Adipocyte (in vitro differentiated cells): ENCODE measurements at regions not wholly inside any gene's neighbourhood (a gene's known extent, or its start where the extent isn't known, plus 50 kb on each side); places are given as distances from the start of the nearest gene placed in this dataset.
"Not testable (repeated sequence)": the region's sequence is repeated elsewhere in the genome, so short reads cannot be mapped to it uniquely, and the experiment has no call there.

ENCODE experiments used
- DNase-seq: peaks from one replicate; pipeline ENCODE4 v3.0.0-alpha.2; 2015; ENCODE audit warnings: low read depth
- H3K27me3 ChIP-seq: replicated peaks from 2 replicates; pipeline ENCODE4 v1.7.0; 2013; ENCODE audit warnings: mild to moderate bottlenecking, low read length, moderate library complexity; ENCODE audit not compliant: control insufficient read depth, insufficient read depth
- H3K36me3 ChIP-seq: 2 replicates; pipeline ENCODE4 v1.7.0; 2013; ENCODE audit warnings: low read length, mild to moderate bottlenecking, moderate library complexity; ENCODE audit not compliant: control insufficient read depth, insufficient read depth, severe bottlenecking
- H3K4me1 ChIP-seq: 2 replicates; pipeline ENCODE4 v1.7.0; 2013; ENCODE audit warnings: mild to moderate bottlenecking, low read length, moderate library complexity; ENCODE audit not compliant: control insufficient read depth, insufficient read depth
- H3K4me3 ChIP-seq: 2 replicates; pipeline ENCODE4 v1.7.0; 2013; ENCODE audit warnings: mild to moderate bottlenecking, low read length, moderate library complexity
- H3K9ac ChIP-seq: 2 replicates; pipeline ENCODE4 v1.7.0; 2013; ENCODE audit warnings: mild to moderate bottlenecking, low read length, moderate library complexity
- H3K9me3 ChIP-seq: 2 replicates; pipeline ENCODE4 v1.7.0; 2013; ENCODE audit warnings: mild to moderate bottlenecking, low read length, moderate library complexity; ENCODE audit not compliant: control insufficient read depth

DNA sequence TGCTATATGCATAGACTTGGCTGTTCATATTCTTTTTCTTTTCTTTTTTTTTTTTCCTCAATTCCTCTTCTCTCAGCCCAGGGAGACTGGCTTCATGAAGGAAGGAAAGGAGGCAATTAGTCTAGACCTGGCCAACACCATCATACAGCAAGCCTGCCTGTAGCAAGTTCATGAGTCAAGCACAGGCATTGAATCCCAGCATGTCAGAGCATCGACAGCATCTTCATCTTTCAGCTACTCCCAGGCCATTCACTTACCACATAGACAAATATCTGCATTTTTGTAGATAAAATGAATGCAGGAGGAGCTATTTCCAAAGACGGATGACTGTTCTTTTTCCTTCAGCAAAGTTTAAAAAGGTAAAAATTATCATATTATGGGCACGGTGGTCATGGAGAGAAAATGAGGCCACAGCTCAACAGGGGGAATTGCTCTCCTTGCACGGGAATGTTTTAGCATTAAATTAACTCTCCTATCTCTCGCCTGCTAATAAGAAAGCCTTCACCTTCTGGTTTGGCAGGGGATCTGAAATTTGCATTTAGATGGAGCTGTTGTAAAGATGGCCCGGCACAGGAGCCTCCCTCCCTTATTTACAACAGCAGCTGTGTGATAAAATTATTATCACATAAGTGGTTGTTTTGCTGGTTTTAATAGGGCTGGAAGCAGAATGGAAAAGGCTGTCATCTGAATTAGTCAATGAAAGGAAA, 626.5 kb upstream of the AUTS2 start:
- Histone ChIP-seq H3K9ac (no peak overlapping the region), H3K4me3 (no peak overlapping the region), H3K36me3 (no peaks in the 10 kb centered on the region), H3K27me3 (no peaks in the 10 kb centered on the region), H3K4me1 (peaks cover 10% of the 10 kb centered on the region), H3K9me3 (peaks cover 3% of the 10 kb centered on the region)
- no peak for DNase-seq

- no peak for DNase-seq
- H3K27me3 ChIP-seq = no peaks in the 10 kb centered on the region
- no peak overlapping the region for H3K9ac ChIP-seq
- H3K36me3 ChIP-seq = no peaks in the 10 kb centered on the region
- H3K9me3 ChIP-seq = no peaks in the 10 kb centered on the region
- H3K4me1 ChIP-seq = peaks cover 25% of the 10 kb centered on the region
- peak overlapping the region; percentile 28 for H3K4me3 ChIP-seq
Observed at GRCh38 chr7:68977385-68978055, 620.8 kb upstream of the AUTS2 start.

GRCh38 chr7:68978710-68979109, 619.6 kb upstream of the AUTS2 start:
- DNase-seq = no peak
- no peaks in the 10 kb centered on the region for H3K27me3 ChIP-seq
- H3K4me1 ChIP-seq = peaks cover 25% of the 10 kb centered on the region
- no peak overlapping the region for H3K4me3 ChIP-seq
- no peak overlapping the region for H3K9ac ChIP-seq
- no peaks in the 10 kb centered on the region for H3K36me3 ChIP-seq
- no peaks in the 10 kb centered on the region for H3K9me3 ChIP-seq

GRCh38 chr7:68980011-68980410, 618.3 kb upstream of the AUTS2 start:
- no peaks in the 10 kb centered on the region for H3K27me3 ChIP-seq
- H3K36me3 ChIP-seq = no peaks in the 10 kb centered on the region
- peak overlapping the region; percentile 25 for H3K9ac ChIP-seq
- peak; percentile 10 for DNase-seq
- no peaks in the 10 kb centered on the region for H3K9me3 ChIP-seq
- H3K4me1 ChIP-seq = peaks cover 25% of the 10 kb centered on the region
- peak overlapping the region; percentile 38 for H3K4me3 ChIP-seq

DNA sequence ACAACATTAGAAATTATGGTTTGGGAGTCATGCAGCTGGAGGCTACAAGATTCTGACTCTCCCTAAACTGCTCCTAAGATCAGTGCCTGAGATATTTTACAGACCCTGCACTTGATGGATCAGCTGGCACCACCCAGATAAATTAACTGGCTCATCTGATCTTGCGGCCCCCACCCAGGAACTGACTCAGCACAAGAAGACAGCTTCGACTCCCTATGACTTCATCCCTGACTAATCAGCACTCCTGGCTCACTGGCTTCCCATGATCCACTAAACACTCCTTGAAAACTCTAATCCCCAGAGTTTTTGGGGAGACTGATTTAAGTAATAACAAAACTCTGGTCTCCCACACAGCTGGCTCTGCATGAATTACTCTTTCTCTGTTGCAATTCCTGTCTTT, 617.8 kb upstream of the AUTS2 start:
- not testable (repeated sequence) for H3K9me3 ChIP-seq, H3K27me3 ChIP-seq, H3K36me3 ChIP-seq
- peak; percentile 42 for DNase-seq
- H3K4me1 ChIP-seq = peaks cover 25% of the 10 kb centered on the region
- peak overlapping the region; percentile 38 for H3K4me3 ChIP-seq
- peak overlapping the region; percentile 25 for H3K9ac ChIP-seq

GRCh38 chr7:68984306-68984705, 614.0 kb upstream of the AUTS2 start:
- no peak overlapping the region for H3K4me3 ChIP-seq
- H3K27me3 ChIP-seq = no peaks in the 10 kb centered on the region
- H3K36me3 ChIP-seq = no peaks in the 10 kb centered on the region
- DNase-seq = no peak
- H3K9ac ChIP-seq = no peak overlapping the region
- peaks cover 15% of the 10 kb centered on the region for H3K9me3 ChIP-seq
- peaks cover 15% of the 10 kb centered on the region for H3K4me1 ChIP-seq

- H3K27me3 ChIP-seq = no peaks in the 10 kb centered on the region
- H3K9ac ChIP-seq = no peak overlapping the region
- H3K36me3 ChIP-seq = no peaks in the 10 kb centered on the region
- no peaks in the 10 kb centered on the region for H3K4me1 ChIP-seq
- DNase-seq = no peak
- H3K9me3 ChIP-seq = no peaks in the 10 kb centered on the region
- H3K4me3 ChIP-seq = no peak overlapping the region
Observed at GRCh38 chr7:68994841-68995240, 603.4 kb upstream of the AUTS2 start.

DNA sequence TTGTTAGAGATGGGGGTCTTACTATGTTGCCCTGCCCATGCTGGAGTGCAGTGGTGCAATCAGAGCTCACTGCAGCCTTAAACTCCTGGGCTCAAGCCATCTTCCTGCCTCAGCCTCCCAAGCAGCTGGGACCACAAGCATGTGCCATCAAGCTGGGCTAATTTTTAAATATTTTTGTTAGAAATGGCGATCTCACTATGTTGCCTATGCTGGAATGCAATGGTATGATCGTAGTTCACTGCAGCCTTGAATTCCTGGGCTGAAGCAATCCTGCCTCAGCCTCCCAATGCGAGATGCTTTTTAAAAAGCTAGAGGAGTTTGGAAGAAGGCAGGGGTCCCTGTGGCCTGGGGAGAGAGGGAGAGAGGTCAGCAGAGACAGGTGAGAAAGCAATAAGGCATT, 600.1 kb upstream of the AUTS2 start:
- H3K9ac ChIP-seq = no peak overlapping the region
- H3K4me1 ChIP-seq = no peaks in the 10 kb centered on the region
- no peak for DNase-seq
- peaks cover 23% of the 10 kb centered on the region for H3K9me3 ChIP-seq
- H3K27me3 ChIP-seq = no peaks in the 10 kb centered on the region
- no peaks in the 10 kb centered on the region for H3K36me3 ChIP-seq
- H3K4me3 ChIP-seq = no peak overlapping the region

DNA sequence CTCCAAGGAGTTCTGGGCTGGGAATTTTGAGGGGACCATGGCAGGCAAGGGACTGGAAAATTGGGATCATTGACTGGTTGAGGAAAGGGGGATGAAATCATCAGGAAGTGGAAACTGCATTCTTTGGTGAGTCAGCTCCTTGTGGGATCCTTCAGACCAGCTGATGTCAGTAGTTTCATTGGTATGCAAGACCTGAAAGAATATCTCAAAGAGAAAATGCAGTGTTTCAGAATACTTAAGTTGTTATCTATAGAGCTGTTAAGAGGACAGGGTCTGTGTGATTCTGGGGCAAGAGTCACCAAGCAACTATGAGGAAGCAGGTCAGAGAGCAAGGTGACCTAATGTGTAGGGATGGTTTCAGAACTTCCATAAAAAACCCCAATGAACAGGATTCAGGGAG, 595.9 kb upstream of the AUTS2 start:
- Histone ChIP-seq H3K9me3 (peaks cover 23% of the 10 kb centered on the region), H3K4me3 (no peak overlapping the region), H3K36me3 (no peaks in the 10 kb centered on the region), H3K9ac (no peak overlapping the region), H3K4me1 (no peaks in the 10 kb centered on the region), H3K27me3 (no peaks in the 10 kb centered on the region)
- DNase-seq = peak; percentile 50

DNA sequence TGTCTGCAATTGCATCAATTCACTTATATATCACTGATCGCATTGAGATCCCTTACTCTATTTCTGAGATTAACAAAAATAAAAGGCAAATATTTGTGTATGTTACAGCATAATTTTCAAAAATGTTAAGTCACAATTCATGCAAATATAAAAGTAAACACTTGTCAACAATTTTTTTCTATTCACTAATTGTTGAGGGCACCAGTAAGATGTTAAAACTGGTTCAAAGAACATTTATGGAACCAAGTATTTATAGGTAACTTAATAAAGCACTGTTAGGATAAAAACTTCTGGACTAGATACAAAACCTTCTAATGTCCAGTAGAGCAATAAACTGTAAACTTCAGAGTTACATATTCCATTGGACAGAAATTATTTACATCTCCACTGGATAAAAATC, 586.1 kb upstream of the AUTS2 start:
- Histone ChIP-seq H3K36me3 (no peaks in the 10 kb centered on the region), H3K4me1 (no peaks in the 10 kb centered on the region), H3K9me3 (peaks cover 28% of the 10 kb centered on the region), H3K27me3 (no peaks in the 10 kb centered on the region), H3K4me3 (no peak overlapping the region), H3K9ac (no peak overlapping the region)
- DNase-seq = no peak

- no peak for DNase-seq
- no peaks in the 10 kb centered on the region for H3K4me1 ChIP-seq
- H3K9me3 ChIP-seq = peaks cover 44% of the 10 kb centered on the region
- H3K36me3 ChIP-seq = no peaks in the 10 kb centered on the region
- H3K9ac ChIP-seq = no peak overlapping the region
- H3K27me3 ChIP-seq = no peaks in the 10 kb centered on the region
- H3K4me3 ChIP-seq = no peak overlapping the region
Observed at GRCh38 chr7:69017208-69017607, 581.1 kb upstream of the AUTS2 start.
